Ammon's horn (tissue), 1 donor: ENCODE measurements at regions not wholly inside any gene's neighbourhood (a gene's known extent, or its start where the extent isn't known, plus 50 kb on each side); places are given as distances from the start of the nearest gene placed in this dataset.
"Not testable (repeated sequence)": the region's sequence is repeated elsewhere in the genome, so short reads cannot be mapped to it uniquely, and the experiment has no call there.

Experiments used
- DNase-seq: peaks from one replicate; pipeline ENCODE4 v3.0.0-alpha.2; 2016; ENCODE audit warnings: low spot score

GRCh38 chr17:65307961-65308316 is 170.8 kb downstream of the RGS9 start:
- no peak for DNase-seq

GRCh38 chr17:65307081-65307960 is 170.2 kb downstream of the RGS9 start:
- DNase-seq: no peak

- no peak for DNase-seq
Observed at GRCh38 chr17:65305778-65306177, 168.6 kb downstream of the RGS9 start.

- DNase-seq: no peak
Observed at GRCh38 chr17:65305116-65305515, 167.9 kb downstream of the RGS9 start.

- not testable (repeated sequence) for DNase-seq
Observed at GRCh38 chr17:65301882-65302281, 164.7 kb downstream of the RGS9 start.

GRCh38 chr17:65301184-65301583 is 164.0 kb downstream of the RGS9 start:
- DNase-seq: no peak

GRCh38 chr17:65297916-65298315 is 160.7 kb downstream of the RGS9 start:
- DNase-seq: no peak

GRCh38 chr17:65297384-65297783 is 160.2 kb downstream of the RGS9 start:
- DNase-seq: no peak

GRCh38 chr17:65294181-65294719 is 157.1 kb downstream of the RGS9 start:
- DNase-seq: peak; percentile 81

- no peak for DNase-seq
Observed at GRCh38 chr17:65293584-65294180, 156.5 kb downstream of the RGS9 start.

GRCh38 chr17:65292430-65292829 is 155.3 kb downstream of the RGS9 start:
- DNase-seq: no peak

GRCh38 chr17:65291301-65291700 is 154.1 kb downstream of the RGS9 start:
- DNase-seq: not testable (repeated sequence)

- no peak for DNase-seq
Observed at GRCh38 chr17:65290616-65291015, 153.4 kb downstream of the RGS9 start.

- no peak for DNase-seq
Observed at GRCh38 chr17:65290056-65290455, 152.9 kb downstream of the RGS9 start.

- DNase-seq: no peak
Observed at GRCh38 chr17:65287040-65287439, 149.9 kb downstream of the RGS9 start.

GRCh38 chr17:65283704-65284103 is 146.5 kb downstream of the RGS9 start:
- no peak for DNase-seq

GRCh38 chr17:65279456-65279855 is 142.3 kb downstream of the RGS9 start:
- no peak for DNase-seq

- DNase-seq: no peak
Observed at GRCh38 chr17:65278820-65279184, 141.6 kb downstream of the RGS9 start.

- DNase-seq: peak; percentile 54
Observed at GRCh38 chr17:65278050-65278819, 141.1 kb downstream of the RGS9 start.

- no peak for DNase-seq
Observed at GRCh38 chr17:65277576-65277975, 140.4 kb downstream of the RGS9 start.
